ENCODE measurements at regions not wholly inside any gene's neighbourhood (a gene's known extent, or its start where the extent isn't known, plus 50 kb on each side); places are given as distances from the start of the nearest gene placed in this dataset.

DNA sequence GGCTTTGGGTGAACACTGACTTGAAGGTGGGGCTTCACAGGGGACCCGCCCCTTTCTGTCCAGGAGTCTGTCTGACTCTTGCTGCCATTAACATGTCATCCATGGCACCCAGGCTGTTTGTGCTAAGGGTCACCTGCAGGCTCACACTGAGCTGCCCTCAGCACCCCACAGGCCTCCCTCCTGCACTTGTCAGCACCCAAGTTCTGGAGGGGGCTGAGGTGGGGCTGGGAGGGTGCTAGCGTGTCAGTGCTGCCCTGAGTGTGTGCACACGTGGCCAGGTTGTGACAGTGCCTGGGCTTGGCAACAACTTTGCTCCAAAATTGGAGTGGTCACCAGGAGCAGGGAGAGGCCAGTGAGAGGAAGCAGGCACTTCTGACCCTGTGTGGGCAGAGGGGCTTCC, 963.2 kb downstream of the TRHDE start:
- Histone ChIP-seq H3K27me3 (ENCODE audit: control insufficient read depth, low read length) (no peaks in the 10 kb centered on the region), H3K9me3 (ENCODE audit: control insufficient read depth, insufficient read depth, low read length) (no peaks in the 10 kb centered on the region), H3K4me2 (ENCODE audit: low read length) (no peak overlapping the region), H3K9me2 (replicated peaks; ENCODE audit: control insufficient read depth, low read length) (no peaks in the 10 kb centered on the region), H3K4me3 (ENCODE audit: low read length) (no peak overlapping the region), H3K36me3 (ENCODE audit: control insufficient read depth, low read length) (no peaks in the 10 kb centered on the region), H3K27ac (ENCODE audit: low read depth, low read length) (no peak overlapping the region), H3K79me2 (ENCODE audit: control insufficient read depth, low read length) (no peaks in the 10 kb centered on the region), H3K4me1 (ENCODE audit: control insufficient read depth, low read length) (no peaks in the 10 kb centered on the region), H4K20me1 (ENCODE audit: control insufficient read depth, insufficient read depth, low read depth, low read length) (no peaks in the 10 kb centered on the region), H3F3A (ENCODE audit: control insufficient read depth, insufficient read depth) (no peaks in the 10 kb centered on the region)
- TF ChIP-seq EZH2phosphoT487 (IDR thresholded peaks at IDR 0.05; ENCODE audit: borderline replicate concordance, low read length) (no peak), CTCF (IDR thresholded peaks at IDR 0.05; ENCODE audit: low read depth, low read length, poor library complexity, severe bottlenecking) (no peak)

DNA sequence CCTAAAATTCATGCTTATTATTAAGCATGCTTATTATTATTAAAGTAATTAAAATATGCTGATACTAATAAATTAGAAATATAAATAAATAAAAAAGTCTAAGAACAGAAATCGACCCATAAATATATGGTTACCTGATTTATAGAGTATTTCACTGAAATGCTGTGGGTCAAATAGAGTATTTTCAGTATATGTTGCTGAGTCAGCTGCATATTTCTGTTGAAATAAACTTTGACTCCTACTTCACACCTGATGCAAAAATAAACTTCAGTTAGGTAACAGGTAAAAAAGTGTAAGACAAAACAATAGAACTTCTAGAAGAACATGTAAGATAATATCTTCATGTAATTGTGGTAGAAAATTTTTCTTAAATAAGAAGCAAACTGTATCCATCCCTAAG, 967.9 kb downstream of the TRHDE start:
- Histone ChIP-seq H3K4me1 (ENCODE audit: control insufficient read depth, low read length) (no peaks in the 10 kb centered on the region), H3K9me3 (ENCODE audit: control insufficient read depth, insufficient read depth, low read length) (no peaks in the 10 kb centered on the region), H4K20me1 (ENCODE audit: control insufficient read depth, insufficient read depth, low read depth, low read length) (no peaks in the 10 kb centered on the region), H3K4me2 (ENCODE audit: low read length) (no peak overlapping the region), H3K27me3 (ENCODE audit: control insufficient read depth, low read length) (no peaks in the 10 kb centered on the region), H3F3A (ENCODE audit: control insufficient read depth, insufficient read depth) (no peaks in the 10 kb centered on the region), H3K36me3 (ENCODE audit: control insufficient read depth, low read length) (no peaks in the 10 kb centered on the region), H3K79me2 (ENCODE audit: control insufficient read depth, low read length) (no peaks in the 10 kb centered on the region), H3K9me2 (replicated peaks; ENCODE audit: control insufficient read depth, low read length) (no peaks in the 10 kb centered on the region), H3K27ac (ENCODE audit: low read depth, low read length) (no peak overlapping the region), H3K4me3 (ENCODE audit: low read length) (no peak overlapping the region)
- TF ChIP-seq CTCF (IDR thresholded peaks at IDR 0.05; ENCODE audit: low read depth, low read length, poor library complexity, severe bottlenecking): no peak
- no peak for TF ChIP-seq EZH2phosphoT487 (IDR thresholded peaks at IDR 0.05; ENCODE audit: borderline replicate concordance, low read length)

- Histone ChIP-seq H3K4me1 (ENCODE audit: control insufficient read depth, low read length) (no peaks in the 10 kb centered on the region), H4K20me1 (ENCODE audit: control insufficient read depth, insufficient read depth, low read depth, low read length) (no peaks in the 10 kb centered on the region), H3K27ac (ENCODE audit: low read depth, low read length) (no peak overlapping the region), H3K4me3 (ENCODE audit: low read length) (no peak overlapping the region), H3K4me2 (ENCODE audit: low read length) (no peak overlapping the region), H3F3A (ENCODE audit: control insufficient read depth, insufficient read depth) (no peaks in the 10 kb centered on the region), H3K27me3 (ENCODE audit: control insufficient read depth, low read length) (no peaks in the 10 kb centered on the region), H3K9me3 (ENCODE audit: control insufficient read depth, insufficient read depth, low read length) (no peaks in the 10 kb centered on the region), H3K9me2 (replicated peaks; ENCODE audit: control insufficient read depth, low read length) (no peaks in the 10 kb centered on the region), H3K79me2 (ENCODE audit: control insufficient read depth, low read length) (no peaks in the 10 kb centered on the region), H3K36me3 (ENCODE audit: control insufficient read depth, low read length) (no peaks in the 10 kb centered on the region)
- TF ChIP-seq EZH2phosphoT487 (IDR thresholded peaks at IDR 0.05; ENCODE audit: borderline replicate concordance, low read length): no peak
- TF ChIP-seq CTCF (IDR thresholded peaks at IDR 0.05; ENCODE audit: low read depth, low read length, poor library complexity, severe bottlenecking): no peak
Observed at GRCh38 chr12:73262788-73263381, 990.7 kb downstream of the TRHDE start.

Data from DOHH2 (cell line).